BJ (cell line): ENCODE measurements at regions not wholly inside any gene's neighbourhood (a gene's known extent, or its start where the extent isn't known, plus 50 kb on each side); places are given as distances from the start of the nearest gene placed in this dataset.

Source experiments
- CTCF ChIA-PET: fragments of 350-600 bp; formaldehyde crosslinking; extraction: SDS; loops from one replicate; lab custom pipeline; 2021; ENCODE audit warnings: antibody characterized with exemption, inconsistent platforms; lab: Yijun Ruan, JAX
- POLR2A ChIA-PET: fragments of 300-600 bp; sonication (Branson Sonifier 250); formaldehyde crosslinking; extraction: SDS; loops from one replicate; lab custom pipeline; 2021; ENCODE audit warnings: antibody characterized with exemption; lab: Charles Lee
- DNase-seq: peaks from one replicate; pipeline ENCODE4 v3.0.0-alpha.2; 2011; ENCODE audit warnings: low read depth
- H3K27me3 ChIP-seq: 2 replicates; pipeline ENCODE4 v1.6.0; 2011; ENCODE audit warnings: low read length; ENCODE audit not compliant: control insufficient read depth, insufficient read depth
- H3K36me3 ChIP-seq: 2 replicates; pipeline ENCODE4 v1.5.1; 2011; ENCODE audit warnings: low read length; ENCODE audit not compliant: control insufficient read depth, insufficient read depth
- H3K4me3 ChIP-seq: 2 replicates; pipeline ENCODE4 v1.5.1; 2011; ENCODE audit warnings: low read depth, mild to moderate bottlenecking, control low read depth, low read length
- TF ChIP-seq, protein P1 (sequence below): IDR thresholded peaks from 2 replicates; pipeline ENCODE4 v1.5.1; 2011; ENCODE audit warnings: low read depth, mild to moderate bottlenecking, control low read depth, inconsistent platforms, low read length, moderate library complexity; ENCODE audit not compliant: insufficient read depth

DNA sequence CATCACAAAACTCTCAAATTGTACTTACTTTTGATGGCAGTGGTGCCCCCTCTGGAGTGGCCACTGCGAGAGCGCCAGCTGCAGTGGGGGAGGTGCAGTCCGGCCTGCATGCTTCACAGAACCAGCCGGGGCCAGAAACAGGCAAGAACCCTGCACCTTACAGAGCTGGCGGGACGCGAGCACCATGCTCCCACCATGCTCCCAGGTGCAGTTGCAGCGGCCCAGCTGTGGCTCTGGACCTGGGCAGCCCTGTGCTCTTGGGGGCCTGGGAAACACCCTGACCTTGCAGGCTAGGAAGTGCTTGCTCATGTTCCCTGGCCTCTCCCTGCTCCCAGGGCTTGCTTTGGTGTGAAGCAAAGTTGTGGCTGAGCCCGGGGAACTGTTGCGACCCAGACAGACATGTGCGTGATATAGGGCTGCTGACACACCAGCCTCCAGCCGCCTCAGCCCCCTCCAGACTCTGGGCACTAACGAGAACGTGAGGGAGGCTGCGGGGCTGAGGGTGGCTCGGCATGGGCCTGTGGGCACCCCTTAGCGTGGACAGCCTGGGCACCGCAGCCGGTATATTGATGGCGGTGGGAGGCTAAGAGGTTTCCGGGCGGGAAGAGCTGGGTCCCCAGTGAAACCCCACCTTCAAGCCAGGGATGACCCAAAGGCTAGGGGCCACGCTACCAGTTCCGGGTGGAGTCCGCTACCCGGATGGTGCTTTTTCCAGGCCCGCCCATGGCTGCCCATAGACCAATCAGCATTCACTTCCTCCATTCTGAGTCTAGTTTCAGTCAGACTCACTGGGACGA lies 1809.9 kb upstream of the ACO1 start:
- ChIA-PET POLR2A (no interaction called here), CTCF (no interaction called here)
- Histone ChIP-seq H3K4me3 (no peak overlapping the region), H3K36me3 (no peaks in the 10 kb centered on the region), H3K27me3 (no peaks in the 10 kb centered on the region)
- TF ChIP-seq, protein P1, sequence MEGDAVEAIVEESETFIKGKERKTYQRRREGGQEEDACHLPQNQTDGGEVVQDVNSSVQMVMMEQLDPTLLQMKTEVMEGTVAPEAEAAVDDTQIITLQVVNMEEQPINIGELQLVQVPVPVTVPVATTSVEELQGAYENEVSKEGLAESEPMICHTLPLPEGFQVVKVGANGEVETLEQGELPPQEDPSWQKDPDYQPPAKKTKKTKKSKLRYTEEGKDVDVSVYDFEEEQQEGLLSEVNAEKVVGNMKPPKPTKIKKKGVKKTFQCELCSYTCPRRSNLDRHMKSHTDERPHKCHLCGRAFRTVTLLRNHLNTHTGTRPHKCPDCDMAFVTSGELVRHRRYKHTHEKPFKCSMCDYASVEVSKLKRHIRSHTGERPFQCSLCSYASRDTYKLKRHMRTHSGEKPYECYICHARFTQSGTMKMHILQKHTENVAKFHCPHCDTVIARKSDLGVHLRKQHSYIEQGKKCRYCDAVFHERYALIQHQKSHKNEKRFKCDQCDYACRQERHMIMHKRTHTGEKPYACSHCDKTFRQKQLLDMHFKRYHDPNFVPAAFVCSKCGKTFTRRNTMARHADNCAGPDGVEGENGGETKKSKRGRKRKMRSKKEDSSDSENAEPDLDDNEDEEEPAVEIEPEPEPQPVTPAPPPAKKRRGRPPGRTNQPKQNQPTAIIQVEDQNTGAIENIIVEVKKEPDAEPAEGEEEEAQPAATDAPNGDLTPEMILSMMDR = no peak
- DNase-seq = no peak

DNA sequence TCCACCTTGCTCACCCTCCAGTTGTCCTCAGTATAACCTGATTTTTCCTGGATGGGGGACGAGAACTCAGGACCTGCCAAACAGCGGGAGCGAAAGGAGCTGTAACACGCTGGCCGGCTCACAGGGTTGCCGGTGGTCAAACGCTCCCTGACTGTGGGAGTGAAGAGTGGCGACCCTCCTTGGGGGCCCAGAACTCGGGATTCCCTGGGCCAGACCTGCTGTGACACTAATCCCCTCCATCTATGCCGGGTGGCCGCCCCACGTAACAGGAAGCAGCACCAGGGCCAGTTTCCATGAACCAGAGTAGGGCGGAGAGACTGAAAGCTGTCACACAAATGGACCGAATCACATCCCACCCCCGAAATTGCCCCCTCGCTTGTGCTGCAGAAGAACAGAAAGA lies 1809.2 kb upstream of the ACO1 start:
- Histone ChIP-seq H3K4me3 (no peak overlapping the region), H3K36me3 (no peaks in the 10 kb centered on the region), H3K27me3 (no peaks in the 10 kb centered on the region)
- POLR2A ChIA-PET = no interaction called here
- TF ChIP-seq, protein P1 = no peak
- DNase-seq = no peak
- CTCF ChIA-PET = no interaction called here

DNA sequence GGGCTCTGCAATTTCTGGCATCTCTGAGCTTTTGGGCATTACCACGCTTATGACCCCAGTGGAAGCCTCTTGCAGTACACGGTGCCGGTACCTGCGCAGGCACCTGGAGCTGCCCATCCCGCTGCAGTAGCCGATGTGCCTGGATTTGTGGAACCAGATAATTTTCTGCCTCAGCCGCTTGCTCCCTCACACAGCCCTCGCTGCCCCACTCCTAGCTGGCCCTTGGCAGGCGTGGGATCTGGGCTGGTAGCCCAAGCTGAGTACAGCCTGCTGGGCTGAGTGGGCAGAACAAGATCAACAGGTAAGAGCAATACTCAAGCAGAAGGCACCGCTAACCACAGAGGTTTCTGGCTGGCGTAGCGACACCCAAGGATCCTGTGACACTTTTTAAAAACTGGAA lies 1808.8 kb upstream of the ACO1 start:
- POLR2A ChIA-PET = no interaction called here
- DNase-seq = no peak
- no peak overlapping the region for H3K4me3 ChIP-seq
- TF ChIP-seq, protein P1 = no peak
- no peaks in the 10 kb centered on the region for H3K27me3 ChIP-seq
- CTCF ChIA-PET = no interaction called here
- H3K36me3 ChIP-seq = no peaks in the 10 kb centered on the region

DNA sequence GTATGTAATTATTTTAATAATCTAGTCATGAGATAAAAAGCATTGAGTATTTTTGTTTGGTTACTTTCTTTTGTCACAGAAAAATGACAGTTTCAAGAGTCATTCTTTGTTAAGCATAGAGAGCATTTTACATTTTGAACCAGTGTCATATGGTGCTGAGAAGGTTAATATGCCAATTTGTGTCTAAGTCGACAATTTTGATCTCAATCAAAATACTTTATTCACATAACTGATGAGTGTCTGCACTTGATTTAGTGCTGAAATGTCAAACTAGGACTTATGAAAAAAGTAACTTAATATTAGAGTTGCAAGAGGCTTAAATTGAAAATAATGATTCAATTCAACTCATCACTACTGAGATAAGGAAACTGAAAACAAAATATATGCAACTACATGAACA lies 1804.6 kb upstream of the ACO1 start:
- Histone ChIP-seq H3K4me3 (no peak overlapping the region), H3K27me3 (no peaks in the 10 kb centered on the region), H3K36me3 (no peaks in the 10 kb centered on the region)
- TF ChIP-seq, protein P1 = no peak
- ChIA-PET POLR2A (no interaction called here), CTCF (no interaction called here)
- DNase-seq = no peak

DNA sequence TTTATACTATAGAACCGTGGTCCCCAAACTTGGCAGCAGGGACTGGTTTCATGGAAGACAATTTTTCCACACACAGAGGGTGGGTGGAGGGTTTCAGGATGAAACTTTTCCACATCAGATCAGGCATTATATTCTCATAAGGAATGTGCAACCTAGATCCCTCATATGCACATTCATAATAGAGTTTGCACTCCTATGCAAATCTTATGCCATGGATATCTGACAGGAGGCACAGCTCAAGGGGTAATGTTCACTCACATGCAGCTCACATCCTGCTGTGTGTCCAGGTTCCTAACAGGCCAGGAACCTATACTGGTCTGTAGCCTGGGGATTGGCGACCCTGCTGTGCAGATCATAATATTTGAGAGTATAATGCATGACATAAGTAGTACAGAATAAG lies 1802.2 kb upstream of the ACO1 start:
- CTCF ChIA-PET = no interaction called here
- TF ChIP-seq, protein P1 = no peak
- POLR2A ChIA-PET = no interaction called here
- Histone ChIP-seq H3K36me3 (no peaks in the 10 kb centered on the region), H3K4me3 (no peak overlapping the region), H3K27me3 (no peaks in the 10 kb centered on the region)
- DNase-seq = no peak
